SK-N-SH (cell line): ENCODE measurements at regions not wholly inside any gene's neighbourhood (a gene's known extent, or its start where the extent isn't known, plus 50 kb on each side); places are given as distances from the start of the nearest gene placed in this dataset.

ENCODE experiments used
- CTCF ChIA-PET: fragments of 300-600, 350-600 bp; formaldehyde crosslinking; extraction: SDS; loops from one replicate; lab custom pipeline; 2021; lab: Yijun Ruan, JAX
- POLR2A ChIA-PET: fragments of 350-600 bp; sonication (Branson Sonifier 250); formaldehyde crosslinking; extraction: SDS; loops from one replicate; lab custom pipeline; 2020; ENCODE audit warnings: antibody characterized with exemption, inconsistent platforms; lab: Yijun Ruan, JAX
- DNase-seq: peaks from one replicate; pipeline ENCODE4 v3.0.0; 2012
- H2AFZ ChIP-seq: fragments of 200-600 bp; sonication (generic); 2 replicates; pipeline ENCODE4 v1.8.1; 2016; ENCODE audit warnings: antibody characterized with exemption, mild to moderate bottlenecking, low read depth
- H3F3A ChIP-seq: fragments of 200-600 bp; sonication (generic); replicated peaks from 2 replicates; pipeline ENCODE3; 2016; ENCODE audit warnings: antibody characterized with exemption, mild to moderate bottlenecking; ENCODE audit not compliant: insufficient read depth
- H3K27ac ChIP-seq, 2 experiments: fragments of 200-500 bp in 1 of 2; fragments of 200-600 bp in 1 of 2; sonication (Bioruptor generic) in 1 of 2; sonication (generic), shearing (Covaris generic) in 1 of 2; 2 replicates each; pipeline versions ENCODE4 v1.5.1 to v1.6.1; 2014 to 2016; ENCODE audit warnings: low read depth in 2 of 2, inconsistent platforms in 1 of 2, low read length in 1 of 2, mild to moderate bottlenecking in 1 of 2, mixed read lengths in 1 of 2
- H3K27me3 ChIP-seq: fragments of 200-600 bp; sonication (generic), shearing (Covaris generic); 2 replicates; pipeline ENCODE4 v1.6.1; 2016; ENCODE audit warnings: mixed run types; ENCODE audit not compliant: insufficient read depth
- H3K36me3 ChIP-seq, 2 experiments: fragments of 200-500 bp in 1 of 2; fragments of 200-600 bp in 1 of 2; sonication (Bioruptor generic) in 1 of 2; sonication (generic) in 1 of 2; replicated peaks in 1 of 2; 2 replicates each; pipeline versions ENCODE3 to v1.5.1; 2014 to 2016; ENCODE audit warnings: low read length in 1 of 2, mild to moderate bottlenecking in 1 of 2; ENCODE audit not compliant: insufficient read depth in 2 of 2, control insufficient read depth in 1 of 2
- H3K4me1 ChIP-seq, 2 experiments: fragments of 200-500 bp in 1 of 2; fragments of 200-600 bp in 1 of 2; sonication (Bioruptor generic) in 1 of 2; sonication (generic), shearing (Covaris generic) in 1 of 2; 2 replicates each; pipeline versions ENCODE4 v1.5.1 to v1.6.1; 2014 to 2016; ENCODE audit warnings: low read depth in 1 of 2, low read length in 1 of 2, mixed run types in 1 of 2; ENCODE audit not compliant: insufficient read depth in 2 of 2, control insufficient read depth in 1 of 2
- H3K4me2 ChIP-seq: fragments of 200-600 bp; sonication (generic), shearing (Covaris generic); 2 replicates; pipeline ENCODE4 v1.6.1; 2017; ENCODE audit warnings: mixed run types
- H3K4me3 ChIP-seq, 2 experiments: fragments of 200-500 bp in 1 of 2; fragments of 200-600 bp in 1 of 2; sonication (Bioruptor generic) in 1 of 2; sonication (generic), shearing (Covaris generic) in 1 of 2; 2 replicates each; pipeline versions ENCODE4 v1.5.1 to v1.8.1; 2014 to 2016; ENCODE audit warnings: low read depth in 2 of 2, inconsistent platforms in 1 of 2, low read length in 1 of 2, mild to moderate bottlenecking in 1 of 2, mixed read lengths in 1 of 2, moderate library complexity in 1 of 2
- H3K79me2 ChIP-seq: fragments of 200-600 bp; sonication (generic); 2 replicates; pipeline ENCODE4 v1.8.1; 2017; ENCODE audit warnings: mild to moderate bottlenecking; ENCODE audit not compliant: insufficient read depth
- H3K9ac ChIP-seq: fragments of 200-600 bp; sonication (generic); 2 replicates; pipeline ENCODE4 v1.6.1; 2017; ENCODE audit warnings: mixed run types
- H3K9me2 ChIP-seq: fragments of 200-600 bp; sonication (generic); 2 replicates; pipeline ENCODE4 v1.6.1; 2017; ENCODE audit warnings: mixed run types
- H3K9me3 ChIP-seq: fragments of 200-600 bp; sonication (generic); 2 replicates; pipeline ENCODE4 v1.6.1; 2017; ENCODE audit warnings: mixed run types, mild to moderate bottlenecking, moderate library complexity
- H4K20me1 ChIP-seq: fragments of 200-600 bp; sonication (generic); 2 replicates; pipeline ENCODE4 v1.6.1; 2017; ENCODE audit warnings: mild to moderate bottlenecking, mixed run types; ENCODE audit not compliant: insufficient read depth
- FOSL2 ChIP-seq: IDR thresholded peaks from 2 replicates; pipeline ENCODE4 v1.4.0; 2012; ENCODE audit warnings: low read depth, mild to moderate bottlenecking, moderate library complexity, borderline replicate concordance
- GATA2 ChIP-seq: sonication (generic); formaldehyde crosslinking; IDR thresholded peaks from 2 replicates; pipeline ENCODE4 v1.5.0; 2020; ENCODE audit warnings: mild to moderate bottlenecking, missing genetic modification reagents
- JUND ChIP-seq: IDR thresholded peaks from 2 replicates; pipeline ENCODE4 v1.4.0; 2012
- MAX ChIP-seq: IDR thresholded peaks from 2 replicates; pipeline ENCODE4 v1.4.0; 2012; ENCODE audit warnings: low read depth
- MEF2A ChIP-seq: IDR thresholded peaks from 2 replicates; pipeline ENCODE4 v1.4.0; 2012; ENCODE audit warnings: low read depth, borderline replicate concordance
- NRF1 ChIP-seq: IDR thresholded peaks from 2 replicates; pipeline ENCODE4 v1.6.1; 2012; ENCODE audit warnings: low read depth, mild to moderate bottlenecking, low read length
- RXRA ChIP-seq: IDR thresholded peaks from 2 replicates; pipeline ENCODE4 v1.4.0; 2012; ENCODE audit warnings: low read depth, mild to moderate bottlenecking, borderline replicate concordance
- TAF1 ChIP-seq: IDR thresholded peaks from 2 replicates; pipeline ENCODE4 v1.6.1; 2012; ENCODE audit warnings: low read depth, mild to moderate bottlenecking, low read length, moderate library complexity, borderline replicate concordance
- USF1 ChIP-seq: IDR thresholded peaks from 2 replicates; pipeline ENCODE4 v1.4.0; 2012; ENCODE audit warnings: low read depth, borderline replicate concordance
- USF2 ChIP-seq: fragments of 150-350 bp; IDR thresholded peaks from 2 replicates; pipeline ENCODE4 v1.6.1; 2017; ENCODE audit warnings: antibody characterized with exemption, low read length, low read depth, borderline replicate concordance
- YY1 ChIP-seq: IDR thresholded peaks from 2 replicates; pipeline ENCODE4 v1.4.0; 2012; ENCODE audit warnings: low read depth, mild to moderate bottlenecking
- WGBS: methylation state at CpG from one replicate; pipeline ENCODE4 v1.1.6; 2017; ENCODE audit warnings: low lambda C conversion rate; 5-methylcytosine and 5-hydroxymethylcytosine counted together
- TF ChIP-seq, protein P1 (sequence below): fragments of 200-600 bp; sonication (generic); IDR thresholded peaks from 2 replicates; pipeline ENCODE4 v1.6.1; 2017; ENCODE audit warnings: antibody characterized with exemption, mild to moderate bottlenecking, moderate library complexity
- TF ChIP-seq, protein P2 (sequence below): IDR thresholded peaks from 2 replicates; pipeline ENCODE4 v1.4.0; 2012; ENCODE audit warnings: low read depth, borderline replicate concordance

- ChIA-PET CTCF (no interaction called here), POLR2A (no interaction called here)
- H3K27ac ChIP-seq, result peak overlapping the region in 1 of 2 experiments; percentile 77; a peak in 2 of 4 replicates
- H3K79me2 ChIP-seq, result 0 out of 2 replicates have a peak, but pooled peaks cover 5% of the 10 kb centered on the region
- H3K36me3 ChIP-seq, result no peaks in the 10 kb centered on the region
- H3K9me2 ChIP-seq, result no peaks in the 10 kb centered on the region
- H3K4me1 ChIP-seq, result no peaks in the 10 kb centered on the region
- no peaks in the 10 kb centered on the region for H3K27me3 ChIP-seq
- WGBS, result 55% methylated on average over 6 of the region's 6 CpGs
- H4K20me1 ChIP-seq, result no peaks in the 10 kb centered on the region
- H3F3A ChIP-seq, result peaks cover 3% of the 10 kb centered on the region
- H3K4me3 ChIP-seq, result 0 out of 4 replicates have a peak overlapping the region, but pooled peaks of 1 of the 2 experiments have one; percentile 39
- TF ChIP-seq MAX (no peak), JUND (no peak), GATA2 (CRISPR knock-in tag) (no peak), USF1 (no peak), RXRA (no peak), MEF2A (no peak), YY1 (no peak), USF2 (no peak), TAF1 (no peak), NRF1 (no peak), FOSL2 (no peak)
- TF ChIP-seq, protein P1, sequence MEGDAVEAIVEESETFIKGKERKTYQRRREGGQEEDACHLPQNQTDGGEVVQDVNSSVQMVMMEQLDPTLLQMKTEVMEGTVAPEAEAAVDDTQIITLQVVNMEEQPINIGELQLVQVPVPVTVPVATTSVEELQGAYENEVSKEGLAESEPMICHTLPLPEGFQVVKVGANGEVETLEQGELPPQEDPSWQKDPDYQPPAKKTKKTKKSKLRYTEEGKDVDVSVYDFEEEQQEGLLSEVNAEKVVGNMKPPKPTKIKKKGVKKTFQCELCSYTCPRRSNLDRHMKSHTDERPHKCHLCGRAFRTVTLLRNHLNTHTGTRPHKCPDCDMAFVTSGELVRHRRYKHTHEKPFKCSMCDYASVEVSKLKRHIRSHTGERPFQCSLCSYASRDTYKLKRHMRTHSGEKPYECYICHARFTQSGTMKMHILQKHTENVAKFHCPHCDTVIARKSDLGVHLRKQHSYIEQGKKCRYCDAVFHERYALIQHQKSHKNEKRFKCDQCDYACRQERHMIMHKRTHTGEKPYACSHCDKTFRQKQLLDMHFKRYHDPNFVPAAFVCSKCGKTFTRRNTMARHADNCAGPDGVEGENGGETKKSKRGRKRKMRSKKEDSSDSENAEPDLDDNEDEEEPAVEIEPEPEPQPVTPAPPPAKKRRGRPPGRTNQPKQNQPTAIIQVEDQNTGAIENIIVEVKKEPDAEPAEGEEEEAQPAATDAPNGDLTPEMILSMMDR, result no peak
- TF ChIP-seq, protein P2, sequence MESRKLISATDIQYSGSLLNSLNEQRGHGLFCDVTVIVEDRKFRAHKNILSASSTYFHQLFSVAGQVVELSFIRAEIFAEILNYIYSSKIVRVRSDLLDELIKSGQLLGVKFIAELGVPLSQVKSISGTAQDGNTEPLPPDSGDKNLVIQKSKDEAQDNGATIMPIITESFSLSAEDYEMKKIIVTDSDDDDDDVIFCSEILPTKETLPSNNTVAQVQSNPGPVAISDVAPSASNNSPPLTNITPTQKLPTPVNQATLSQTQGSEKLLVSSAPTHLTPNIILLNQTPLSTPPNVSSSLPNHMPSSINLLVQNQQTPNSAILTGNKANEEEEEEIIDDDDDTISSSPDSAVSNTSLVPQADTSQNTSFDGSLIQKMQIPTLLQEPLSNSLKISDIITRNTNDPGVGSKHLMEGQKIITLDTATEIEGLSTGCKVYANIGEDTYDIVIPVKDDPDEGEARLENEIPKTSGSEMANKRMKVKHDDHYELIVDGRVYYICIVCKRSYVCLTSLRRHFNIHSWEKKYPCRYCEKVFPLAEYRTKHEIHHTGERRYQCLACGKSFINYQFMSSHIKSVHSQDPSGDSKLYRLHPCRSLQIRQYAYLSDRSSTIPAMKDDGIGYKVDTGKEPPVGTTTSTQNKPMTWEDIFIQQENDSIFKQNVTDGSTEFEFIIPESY, result no peak
- TF ChIP-seq, all 33 proteins: peak for 0
- H3K9me3 ChIP-seq, result peaks cover 6% of the 10 kb centered on the region; the same call in 1 of the 2 replicates
- 0 out of 2 replicates have a peak overlapping the region, but pooled peaks have one; percentile 64 for H2AFZ ChIP-seq
- peak overlapping the region; percentile 25; the same call in 1 of the 2 replicates for H3K4me2 ChIP-seq
- DNase-seq, result no peak
- peak overlapping the region; percentile 51; the same call in 1 of the 2 replicates for H3K9ac ChIP-seq
Measured at GRCh38 chr4:188409851-188410250, 270.6 kb downstream of the TRIML1 start.
